Astrocyte (in vitro differentiated cells and primary cell): ENCODE measurements at regions not wholly inside any gene's neighbourhood (a gene's known extent, or its start where the extent isn't known, plus 50 kb on each side); places are given as distances from the start of the nearest gene placed in this dataset.

Experiments used
- EZH2 ChIP-seq: IDR thresholded peaks from 2 replicates; pipeline ENCODE4 v1.6.1; 2012; ENCODE audit warnings: mild to moderate bottlenecking, low read length, inconsistent platforms; ENCODE audit not compliant: insufficient read depth
- TF ChIP-seq, protein P1 (sequence below): IDR thresholded peaks from 2 replicates; pipeline ENCODE4 v1.5.1; 2011; ENCODE audit warnings: low read depth, mild to moderate bottlenecking, inconsistent platforms, low read length, moderate library complexity; ENCODE audit not compliant: insufficient read depth

DNA sequence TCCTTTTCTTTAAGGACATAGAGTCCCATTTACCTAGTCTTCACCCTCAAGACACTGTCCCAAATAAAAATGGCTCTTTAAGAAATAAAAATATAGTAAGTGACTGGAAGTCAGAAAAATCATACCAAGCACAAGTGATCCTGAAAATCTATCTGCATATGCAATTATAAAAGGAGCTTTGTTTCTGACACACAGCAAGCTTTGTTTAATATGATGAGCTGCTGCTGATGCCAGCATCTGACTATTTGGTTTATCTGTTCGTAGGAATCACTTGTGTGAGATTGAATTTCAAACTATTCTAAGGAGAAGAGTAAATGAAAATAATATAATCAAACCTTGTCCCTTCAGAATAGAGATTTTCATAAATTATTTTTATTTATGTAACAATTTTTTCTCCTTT, 332.4 kb downstream of the PCDH7 start:
- TF ChIP-seq, protein P1, sequence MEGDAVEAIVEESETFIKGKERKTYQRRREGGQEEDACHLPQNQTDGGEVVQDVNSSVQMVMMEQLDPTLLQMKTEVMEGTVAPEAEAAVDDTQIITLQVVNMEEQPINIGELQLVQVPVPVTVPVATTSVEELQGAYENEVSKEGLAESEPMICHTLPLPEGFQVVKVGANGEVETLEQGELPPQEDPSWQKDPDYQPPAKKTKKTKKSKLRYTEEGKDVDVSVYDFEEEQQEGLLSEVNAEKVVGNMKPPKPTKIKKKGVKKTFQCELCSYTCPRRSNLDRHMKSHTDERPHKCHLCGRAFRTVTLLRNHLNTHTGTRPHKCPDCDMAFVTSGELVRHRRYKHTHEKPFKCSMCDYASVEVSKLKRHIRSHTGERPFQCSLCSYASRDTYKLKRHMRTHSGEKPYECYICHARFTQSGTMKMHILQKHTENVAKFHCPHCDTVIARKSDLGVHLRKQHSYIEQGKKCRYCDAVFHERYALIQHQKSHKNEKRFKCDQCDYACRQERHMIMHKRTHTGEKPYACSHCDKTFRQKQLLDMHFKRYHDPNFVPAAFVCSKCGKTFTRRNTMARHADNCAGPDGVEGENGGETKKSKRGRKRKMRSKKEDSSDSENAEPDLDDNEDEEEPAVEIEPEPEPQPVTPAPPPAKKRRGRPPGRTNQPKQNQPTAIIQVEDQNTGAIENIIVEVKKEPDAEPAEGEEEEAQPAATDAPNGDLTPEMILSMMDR = no peak
- no peak for TF ChIP-seq EZH2
